ENCODE measurements at regions not wholly inside any gene's neighbourhood (a gene's known extent, or its start where the extent isn't known, plus 50 kb on each side); places are given as distances from the start of the nearest gene placed in this dataset.

DNA sequence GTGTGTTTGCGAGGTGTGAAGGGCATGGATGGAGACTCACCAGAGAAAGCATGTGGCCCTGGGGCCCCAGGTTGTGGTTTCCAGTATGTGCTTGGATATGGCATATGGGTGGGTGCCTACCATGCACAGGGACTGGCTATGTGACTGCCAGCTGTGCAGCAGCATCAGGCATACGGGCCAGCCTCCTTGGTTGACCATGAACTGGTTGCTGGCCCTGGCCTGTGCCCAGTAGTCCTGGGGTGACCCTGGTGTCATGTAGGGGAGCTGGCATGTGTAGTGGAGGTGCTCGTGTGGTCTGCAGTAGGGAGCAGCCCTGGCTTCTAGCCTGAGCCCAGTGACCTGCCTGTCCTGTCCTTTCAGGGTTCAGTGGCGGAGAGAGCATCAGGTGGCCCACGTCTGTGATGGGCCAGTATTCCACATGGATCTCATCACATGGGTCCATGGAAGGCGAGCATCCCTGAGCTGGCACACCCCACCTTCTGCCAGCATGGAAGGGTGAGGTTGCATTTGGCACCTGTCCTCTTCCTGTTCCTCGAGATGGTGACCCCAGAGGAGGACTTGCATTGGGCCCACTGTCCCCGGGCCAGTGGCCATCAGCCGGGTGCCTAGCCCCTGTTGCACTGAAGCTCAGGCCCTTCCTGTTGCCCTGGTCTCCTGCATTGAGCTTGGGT is 228.9 kb downstream of the SNRPN start:
- TF ChIP-seq EZH2phosphoT487 (IDR thresholded peaks at IDR 0.05; ENCODE audit: borderline replicate concordance, low read length) (no peak), EZH2 (IDR thresholded peaks at IDR 0.05; ENCODE audit: low read length, unreplicated experiment) (no peak)
- TF ChIP-seq, protein P1, sequence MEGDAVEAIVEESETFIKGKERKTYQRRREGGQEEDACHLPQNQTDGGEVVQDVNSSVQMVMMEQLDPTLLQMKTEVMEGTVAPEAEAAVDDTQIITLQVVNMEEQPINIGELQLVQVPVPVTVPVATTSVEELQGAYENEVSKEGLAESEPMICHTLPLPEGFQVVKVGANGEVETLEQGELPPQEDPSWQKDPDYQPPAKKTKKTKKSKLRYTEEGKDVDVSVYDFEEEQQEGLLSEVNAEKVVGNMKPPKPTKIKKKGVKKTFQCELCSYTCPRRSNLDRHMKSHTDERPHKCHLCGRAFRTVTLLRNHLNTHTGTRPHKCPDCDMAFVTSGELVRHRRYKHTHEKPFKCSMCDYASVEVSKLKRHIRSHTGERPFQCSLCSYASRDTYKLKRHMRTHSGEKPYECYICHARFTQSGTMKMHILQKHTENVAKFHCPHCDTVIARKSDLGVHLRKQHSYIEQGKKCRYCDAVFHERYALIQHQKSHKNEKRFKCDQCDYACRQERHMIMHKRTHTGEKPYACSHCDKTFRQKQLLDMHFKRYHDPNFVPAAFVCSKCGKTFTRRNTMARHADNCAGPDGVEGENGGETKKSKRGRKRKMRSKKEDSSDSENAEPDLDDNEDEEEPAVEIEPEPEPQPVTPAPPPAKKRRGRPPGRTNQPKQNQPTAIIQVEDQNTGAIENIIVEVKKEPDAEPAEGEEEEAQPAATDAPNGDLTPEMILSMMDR (conservative IDR thresholded peaks at IDR 0.05; ENCODE audit: low read depth, low read length), result no peak

Measured in PC-3 (cell line).